ENCODE measurements at regions not wholly inside any gene's neighbourhood (a gene's known extent, or its start where the extent isn't known, plus 50 kb on each side); places are given as distances from the start of the nearest gene placed in this dataset.

GRCh38 chrX:110584083-110584482 is 211.5 kb downstream of the CHRDL1 start:
- DNase-seq (ENCODE audit: low spot score): no peak
- in situ Hi-C loops (cut with HindIII; ENCODE audit: low sequenced_read_pairs): no loop called here

GRCh38 chrX:110588164-110588563 is 207.5 kb downstream of the CHRDL1 start:
- in situ Hi-C loops (cut with HindIII; ENCODE audit: low sequenced_read_pairs): no loop called here
- no peak for DNase-seq (ENCODE audit: low spot score)

GRCh38 chrX:110588853-110589252 is 206.8 kb downstream of the CHRDL1 start:
- no peak for DNase-seq (ENCODE audit: low spot score)
- in situ Hi-C loops (cut with HindIII; ENCODE audit: low sequenced_read_pairs): no loop called here

- no peak for DNase-seq (ENCODE audit: low spot score)
- in situ Hi-C loops (cut with HindIII; ENCODE audit: low sequenced_read_pairs): no loop called here
Measured at GRCh38 chrX:110600745-110601310, 194.8 kb downstream of the CHRDL1 start.

- DNase-seq (ENCODE audit: low spot score): no peak
- in situ Hi-C loops (cut with HindIII; ENCODE audit: low sequenced_read_pairs): no loop called here
Measured at GRCh38 chrX:110614596-110614995, 181.0 kb downstream of the CHRDL1 start.

All from G401 (cell line).